ENCODE measurements at regions not wholly inside any gene's neighbourhood (a gene's known extent, or its start where the extent isn't known, plus 50 kb on each side); places are given as distances from the start of the nearest gene placed in this dataset.

DNA sequence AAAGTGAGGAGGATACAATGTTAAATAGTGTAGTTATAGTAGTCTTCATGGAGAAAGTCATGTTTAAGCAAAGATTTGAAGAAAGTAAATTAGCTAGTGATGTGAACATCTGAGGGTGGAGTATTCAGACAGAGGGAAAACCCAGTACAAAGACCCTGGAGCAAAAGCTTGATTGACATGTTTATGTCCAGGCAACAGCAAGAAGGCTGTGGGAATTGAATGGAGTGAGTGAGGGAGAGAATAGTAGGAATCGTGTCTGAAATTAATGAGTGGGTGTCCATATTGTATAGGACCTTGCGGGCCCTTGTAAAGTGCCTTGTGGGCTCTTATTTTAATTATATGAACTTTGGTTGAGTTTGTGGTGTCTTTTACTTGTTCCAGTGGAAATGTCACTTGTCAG, 424.1 kb upstream of the KIRREL3 start:
- DNase-seq (ENCODE audit: insufficient read length, low spot score) (no peak), FAIRE-seq (no peak)
- TF ChIP-seq, protein P1, sequence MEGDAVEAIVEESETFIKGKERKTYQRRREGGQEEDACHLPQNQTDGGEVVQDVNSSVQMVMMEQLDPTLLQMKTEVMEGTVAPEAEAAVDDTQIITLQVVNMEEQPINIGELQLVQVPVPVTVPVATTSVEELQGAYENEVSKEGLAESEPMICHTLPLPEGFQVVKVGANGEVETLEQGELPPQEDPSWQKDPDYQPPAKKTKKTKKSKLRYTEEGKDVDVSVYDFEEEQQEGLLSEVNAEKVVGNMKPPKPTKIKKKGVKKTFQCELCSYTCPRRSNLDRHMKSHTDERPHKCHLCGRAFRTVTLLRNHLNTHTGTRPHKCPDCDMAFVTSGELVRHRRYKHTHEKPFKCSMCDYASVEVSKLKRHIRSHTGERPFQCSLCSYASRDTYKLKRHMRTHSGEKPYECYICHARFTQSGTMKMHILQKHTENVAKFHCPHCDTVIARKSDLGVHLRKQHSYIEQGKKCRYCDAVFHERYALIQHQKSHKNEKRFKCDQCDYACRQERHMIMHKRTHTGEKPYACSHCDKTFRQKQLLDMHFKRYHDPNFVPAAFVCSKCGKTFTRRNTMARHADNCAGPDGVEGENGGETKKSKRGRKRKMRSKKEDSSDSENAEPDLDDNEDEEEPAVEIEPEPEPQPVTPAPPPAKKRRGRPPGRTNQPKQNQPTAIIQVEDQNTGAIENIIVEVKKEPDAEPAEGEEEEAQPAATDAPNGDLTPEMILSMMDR (IDR thresholded peaks at IDR 0.05; ENCODE audit: insufficient read depth, missing control alignments): no peak

DNA sequence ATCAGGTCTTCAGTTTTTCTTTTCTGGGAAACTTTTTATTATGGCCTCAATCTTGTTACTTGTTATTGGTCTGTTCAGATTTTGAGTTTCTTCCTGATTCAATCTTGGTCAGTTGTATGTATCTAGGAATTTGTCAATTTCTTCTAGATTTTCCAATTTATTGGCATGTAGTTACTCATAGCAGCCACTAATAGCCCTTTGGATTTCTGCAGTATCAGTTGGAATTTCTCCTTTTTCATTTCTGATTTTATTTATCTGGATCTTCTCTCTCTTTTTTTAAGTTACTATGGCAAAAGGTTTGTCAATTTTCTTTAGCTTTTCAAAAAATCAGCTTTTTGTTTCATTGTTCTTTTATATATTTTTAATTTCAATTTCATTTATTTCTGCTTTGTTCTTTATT, 419.6 kb upstream of the KIRREL3 start:
- FAIRE-seq (no peak), DNase-seq (ENCODE audit: insufficient read length, low spot score) (no peak)
- TF ChIP-seq, protein P1 (IDR thresholded peaks at IDR 0.05; ENCODE audit: insufficient read depth, missing control alignments): no peak

DNA sequence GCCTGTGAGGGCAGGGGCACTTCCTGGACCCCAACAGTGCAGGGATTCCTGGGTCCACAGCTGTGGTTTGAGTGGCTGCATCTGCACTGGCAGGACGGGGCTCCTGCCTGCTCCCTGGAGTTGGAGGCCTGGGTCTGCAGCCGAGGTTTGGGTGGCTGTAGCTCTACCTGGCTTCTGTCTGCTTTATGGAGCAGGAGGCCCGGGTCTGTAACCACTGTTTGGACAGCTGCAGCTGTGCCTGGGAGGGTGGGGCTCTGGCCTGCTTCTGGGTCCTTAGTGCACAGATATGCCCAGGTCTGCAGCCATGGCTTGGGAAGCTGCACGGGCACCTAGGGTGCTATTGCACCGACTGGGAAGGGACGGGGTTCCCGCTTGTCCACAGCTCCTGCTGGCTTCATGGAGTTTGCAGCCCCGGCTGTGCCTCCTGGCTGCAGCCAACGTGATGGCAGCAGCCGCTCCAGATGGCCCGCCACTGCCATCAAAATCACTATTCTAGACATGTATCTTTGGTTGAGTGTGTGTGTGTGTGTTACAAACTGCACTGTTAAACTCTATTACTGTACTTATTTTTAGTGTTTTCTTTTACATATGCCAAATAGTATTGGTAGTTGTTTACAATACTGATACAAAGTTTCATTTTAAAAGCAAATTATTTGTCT, 412.3 kb upstream of the KIRREL3 start:
- DNase-seq (ENCODE audit: insufficient read length, low spot score): no peak
- no peak for FAIRE-seq
- TF ChIP-seq, protein P1 (IDR thresholded peaks at IDR 0.05; ENCODE audit: insufficient read depth, missing control alignments): no peak

DNA sequence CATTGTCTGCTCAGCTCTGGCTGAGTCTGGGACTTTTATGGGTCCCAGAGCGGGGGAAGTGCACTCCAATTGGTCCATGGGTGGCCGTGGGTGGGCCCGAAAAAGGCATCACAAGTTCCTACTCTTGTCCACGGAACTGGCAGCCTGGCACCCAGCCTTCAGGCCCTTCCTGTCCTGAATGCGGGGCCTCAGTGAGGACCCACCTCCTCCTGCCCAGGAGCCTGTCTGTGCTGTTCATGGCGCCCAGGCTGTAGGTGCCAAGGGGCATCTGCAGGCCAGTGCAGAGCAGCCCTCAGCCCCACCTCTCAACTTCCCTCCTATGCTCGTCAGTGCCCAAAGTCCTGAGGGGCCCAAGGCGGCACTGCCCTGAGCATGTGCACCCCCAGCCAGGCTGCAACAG, 411.7 kb upstream of the KIRREL3 start:
- DNase-seq (ENCODE audit: insufficient read length, low spot score) (no peak), FAIRE-seq (no peak)
- TF ChIP-seq, protein P1 (IDR thresholded peaks at IDR 0.05; ENCODE audit: insufficient read depth, missing control alignments): no peak

DNA sequence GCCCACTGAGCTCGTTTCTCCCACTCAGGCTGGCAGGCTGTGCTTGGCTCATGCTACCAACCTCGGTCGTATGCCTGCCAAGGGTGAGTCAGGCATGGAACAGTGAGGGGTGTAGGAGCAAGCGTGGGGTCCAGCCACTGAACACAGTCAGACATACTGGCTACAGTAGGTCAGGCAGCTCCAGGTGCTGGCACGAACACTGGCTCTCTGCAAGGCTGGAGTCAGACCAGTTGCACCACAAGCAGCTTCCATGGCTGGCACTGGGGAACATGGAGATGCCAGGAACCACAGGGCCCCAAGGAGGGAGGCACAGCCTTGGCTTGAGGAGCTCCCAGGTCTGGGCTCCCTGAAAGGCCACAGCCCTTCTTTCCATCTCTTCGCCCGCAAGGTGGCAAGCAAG, 410.7 kb upstream of the KIRREL3 start:
- no peak for DNase-seq (ENCODE audit: insufficient read length, low spot score)
- no peak for FAIRE-seq
- TF ChIP-seq, protein P1 (IDR thresholded peaks at IDR 0.05; ENCODE audit: insufficient read depth, missing control alignments): no peak

DNA sequence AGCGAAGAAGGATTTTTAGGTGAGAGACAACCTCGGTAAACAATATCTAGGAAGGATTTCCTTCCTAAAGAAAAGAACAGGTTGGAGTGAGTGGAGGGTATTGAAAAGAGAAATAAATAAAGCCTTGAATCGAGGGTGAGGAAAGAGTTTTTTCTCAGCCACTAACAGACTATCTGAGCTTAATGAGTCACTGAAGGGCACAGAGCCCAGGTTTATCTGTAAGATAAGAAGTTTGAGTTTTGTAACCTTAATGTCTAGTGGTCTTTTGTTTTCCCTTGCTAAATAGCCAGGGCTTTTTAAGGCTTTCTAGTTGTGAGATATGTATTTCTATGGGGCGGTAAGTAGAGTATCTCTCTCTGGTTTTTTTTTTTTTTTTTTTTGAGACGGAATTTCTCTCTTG, 394.5 kb upstream of the KIRREL3 start:
- no peak for FAIRE-seq
- TF ChIP-seq, protein P1 (IDR thresholded peaks at IDR 0.05; ENCODE audit: insufficient read depth, missing control alignments): no peak
- DNase-seq (ENCODE audit: insufficient read length, low spot score): no peak

DNA sequence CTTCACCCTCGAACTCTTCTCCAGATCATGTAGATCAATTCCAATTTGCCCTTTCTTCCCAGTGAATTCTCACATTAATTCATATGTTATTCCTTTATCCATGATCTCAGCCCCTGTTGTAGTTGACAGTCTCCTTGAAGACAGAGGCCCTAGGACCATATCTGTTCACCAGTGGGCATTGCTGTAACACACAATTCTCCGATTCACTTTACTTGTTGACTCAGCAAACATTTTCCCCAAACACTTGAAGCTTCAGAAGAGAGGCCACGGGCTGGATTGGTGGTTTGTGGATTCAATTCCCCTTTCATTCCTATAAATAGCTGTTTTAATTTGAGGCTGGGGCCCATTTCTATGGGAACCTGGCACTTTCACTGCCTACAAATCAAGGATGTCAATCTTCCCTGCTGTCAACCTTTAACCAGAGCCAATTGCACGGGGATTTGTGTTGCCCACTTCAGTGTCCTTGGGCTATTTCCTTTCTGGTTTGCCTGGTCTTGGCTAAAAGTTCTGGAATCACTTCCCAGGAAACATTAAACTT, 393.0 kb upstream of the KIRREL3 start:
- TF ChIP-seq, protein P1 (IDR thresholded peaks at IDR 0.05; ENCODE audit: insufficient read depth, missing control alignments): no peak
- no peak for FAIRE-seq
- no peak for DNase-seq (ENCODE audit: insufficient read length, low spot score)
